Activated CD4-positive, CD25-positive, alpha-beta regulatory T cell treated with anti-CD3 and anti-CD28 coated beads, Interleukin-2, amount 50 U/mL, for 72 hours (primary cell): ENCODE measurements at regions not wholly inside any gene's neighbourhood (a gene's known extent, or its start where the extent isn't known, plus 50 kb on each side); places are given as distances from the start of the nearest gene placed in this dataset.

Experiments
- DNase-seq: peaks from one replicate; pipeline ENCODE4 v3.0.0; 2021

DNA sequence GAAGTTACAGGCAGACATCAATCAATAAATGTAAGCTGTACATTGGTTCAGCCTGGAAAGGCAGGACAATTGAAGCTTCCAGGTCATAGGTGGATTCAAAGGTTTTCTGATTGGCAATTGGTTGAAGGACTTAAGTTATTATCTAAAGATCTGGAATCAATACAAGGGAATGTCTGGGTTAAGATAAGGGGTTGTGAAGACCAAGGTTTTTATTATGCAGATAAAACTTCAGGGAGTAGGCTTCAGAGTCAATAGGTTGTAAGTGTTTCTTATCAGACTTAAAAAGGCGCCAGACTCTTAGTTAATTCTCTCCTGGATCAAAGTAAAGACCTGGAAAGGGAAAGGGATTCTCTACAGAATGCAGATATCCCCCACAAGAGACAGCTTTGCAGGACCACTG is 935.4 kb downstream of the TBC1D22A start:
- DNase-seq = no peak

DNA sequence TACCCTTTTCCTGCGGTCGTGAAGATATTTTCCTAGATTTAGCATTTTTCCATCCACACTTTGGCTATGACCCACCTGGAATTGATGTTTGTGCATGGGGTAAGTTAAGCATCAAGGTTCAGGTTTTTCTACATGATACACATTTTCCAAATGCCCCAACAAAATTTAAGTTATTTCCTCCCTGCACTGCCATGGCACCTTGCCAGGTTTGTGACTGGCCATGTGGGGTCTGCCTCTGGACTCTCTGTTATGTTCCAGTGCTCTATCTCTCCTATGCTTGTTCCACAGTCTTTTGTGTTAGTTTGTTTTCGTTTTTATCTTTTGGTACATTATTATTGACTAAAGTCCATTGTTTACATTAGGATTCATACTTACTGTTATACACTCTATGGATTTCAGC is 934.3 kb downstream of the TBC1D22A start:
- DNase-seq = no peak

DNA sequence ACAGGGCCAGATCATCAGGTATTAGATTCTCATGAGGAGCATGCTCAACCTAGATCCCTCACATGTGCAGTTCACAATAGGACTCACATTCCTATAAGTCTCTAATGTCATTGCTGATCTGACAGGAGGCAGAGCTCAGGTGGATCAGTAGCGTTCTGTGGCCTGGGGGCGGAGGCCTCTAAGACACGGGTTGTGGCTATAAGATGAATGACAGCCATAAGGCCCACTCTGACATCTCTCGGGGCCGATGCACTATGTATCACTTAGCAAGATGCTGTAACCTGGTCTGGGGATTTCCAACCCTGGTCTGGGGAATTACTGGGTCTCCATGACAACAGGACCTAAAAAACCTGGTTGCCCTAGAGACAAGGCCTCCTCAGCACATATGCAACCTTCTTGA is 932.7 kb downstream of the TBC1D22A start:
- DNase-seq = no peak

DNA sequence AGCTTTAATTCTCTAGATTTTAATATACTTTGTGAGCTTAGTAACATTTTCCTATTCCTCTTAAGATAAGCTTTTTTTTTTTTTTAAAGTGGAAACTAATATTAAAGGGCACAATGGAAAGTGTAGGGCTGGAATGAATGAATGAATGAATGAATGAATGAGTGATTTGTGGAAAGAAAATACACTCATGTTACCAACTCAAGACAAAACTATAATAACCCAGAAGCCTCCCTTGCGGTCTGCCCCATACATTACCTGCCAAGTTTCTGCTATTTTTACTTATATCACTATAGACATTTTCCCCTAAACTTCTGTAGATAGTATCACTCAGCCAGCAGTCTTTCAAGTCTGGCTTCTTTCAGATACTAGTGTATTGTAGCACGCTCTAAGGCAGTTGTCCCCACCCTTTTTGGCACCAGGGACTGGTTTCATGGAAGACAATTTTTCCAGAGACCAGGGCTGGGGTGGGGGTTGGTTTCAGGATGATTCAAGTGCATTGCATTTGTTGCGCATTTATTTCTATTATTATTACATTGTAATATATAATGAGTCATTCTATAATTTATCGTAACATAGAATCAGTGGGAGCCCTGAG is 932.2 kb downstream of the TBC1D22A start:
- DNase-seq = no peak

DNA sequence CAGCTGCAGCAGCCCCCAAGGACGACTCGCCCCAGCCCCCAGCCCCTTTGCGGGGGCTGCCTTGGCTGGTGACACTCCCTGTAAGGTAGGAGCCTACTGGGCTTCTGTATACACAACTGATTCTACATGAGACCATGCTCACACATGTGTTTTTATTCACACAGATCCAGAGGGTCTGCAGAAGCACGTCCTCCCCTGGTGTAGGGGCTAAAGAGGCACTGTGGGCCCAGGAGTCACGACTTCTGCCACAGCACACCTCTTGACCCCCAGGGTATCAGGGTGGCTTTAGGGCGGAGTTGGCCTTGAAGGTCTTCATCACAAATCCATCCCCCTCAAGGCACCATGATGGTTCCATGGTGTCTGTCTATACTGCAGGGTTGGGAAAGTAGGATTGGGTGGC is 931.2 kb downstream of the TBC1D22A start:
- no peak for DNase-seq

DNA sequence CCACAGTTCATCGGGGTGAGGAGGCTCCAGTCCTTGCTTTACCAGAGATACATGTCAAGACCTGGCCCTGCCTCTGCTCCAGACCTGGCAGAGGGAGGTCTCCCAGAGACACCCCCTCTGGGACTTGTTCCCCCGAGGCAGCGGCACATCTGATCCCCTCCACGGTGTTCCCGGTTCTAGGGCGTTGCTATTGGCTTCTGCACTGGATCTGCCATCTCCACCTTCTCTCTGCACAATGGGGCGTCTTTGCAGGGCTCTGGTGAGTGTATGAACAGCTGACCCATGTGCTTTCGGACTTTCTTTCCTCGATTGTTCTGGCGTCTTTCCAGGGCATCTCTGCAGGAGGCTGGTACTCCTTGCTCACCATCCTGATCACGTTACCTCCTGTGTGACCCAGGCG is 930.4 kb downstream of the TBC1D22A start:
- DNase-seq = no peak

DNA sequence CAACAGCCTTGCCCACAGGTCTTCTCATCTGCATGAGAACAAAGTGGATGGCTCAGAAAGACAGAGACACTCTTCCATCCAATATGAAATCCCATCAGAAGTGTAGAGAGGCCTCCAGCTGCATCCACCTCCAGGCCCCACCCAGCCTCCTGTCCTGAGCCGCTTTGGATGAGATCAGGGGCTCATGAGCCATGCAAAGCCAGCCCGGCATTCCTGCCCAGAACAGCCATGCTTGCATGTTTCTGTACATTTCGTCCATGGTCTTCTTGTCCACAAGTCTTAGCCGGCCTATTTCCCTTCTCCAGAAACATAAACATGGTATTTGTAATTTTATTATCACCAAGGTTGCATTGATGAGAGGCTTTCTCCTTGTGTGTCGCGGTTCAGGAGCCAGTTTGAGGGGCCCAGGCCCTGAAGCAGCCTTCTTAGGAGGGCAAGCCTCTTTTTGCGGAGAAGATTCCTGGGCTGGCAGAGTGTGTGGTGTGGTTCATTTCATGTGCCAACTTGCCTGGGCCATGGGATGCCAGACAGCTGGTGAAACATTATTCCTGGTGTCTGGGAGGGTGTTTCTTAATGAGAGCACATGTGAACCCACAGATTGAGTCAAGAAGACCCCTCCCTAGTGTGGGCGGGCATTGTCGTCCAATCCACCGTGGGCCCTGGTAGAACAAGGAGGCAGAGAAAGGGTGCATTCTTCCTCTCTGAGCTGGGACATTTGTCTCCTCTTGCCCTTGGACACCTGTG is 928.9 kb downstream of the TBC1D22A start:
- no peak for DNase-seq

DNA sequence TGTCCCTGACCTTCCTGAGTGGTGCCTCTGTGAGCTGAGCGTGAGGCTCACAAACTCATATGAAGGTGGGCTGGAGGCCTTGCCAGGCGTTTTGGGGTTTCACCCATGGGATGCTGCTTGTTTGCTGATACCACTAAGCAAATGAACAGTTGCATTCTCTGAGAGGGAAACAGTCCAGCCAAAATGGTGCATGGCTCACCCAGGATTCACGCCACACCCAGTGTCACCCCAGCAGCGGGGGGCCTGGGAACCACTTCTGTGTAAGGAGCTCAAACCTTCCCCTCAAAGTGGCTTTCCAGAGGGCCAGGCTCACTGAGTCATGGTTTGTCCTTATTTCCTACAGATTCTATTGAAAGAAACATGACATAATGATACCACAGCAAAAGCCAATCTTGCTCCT is 928.1 kb downstream of the TBC1D22A start:
- DNase-seq = no peak

DNA sequence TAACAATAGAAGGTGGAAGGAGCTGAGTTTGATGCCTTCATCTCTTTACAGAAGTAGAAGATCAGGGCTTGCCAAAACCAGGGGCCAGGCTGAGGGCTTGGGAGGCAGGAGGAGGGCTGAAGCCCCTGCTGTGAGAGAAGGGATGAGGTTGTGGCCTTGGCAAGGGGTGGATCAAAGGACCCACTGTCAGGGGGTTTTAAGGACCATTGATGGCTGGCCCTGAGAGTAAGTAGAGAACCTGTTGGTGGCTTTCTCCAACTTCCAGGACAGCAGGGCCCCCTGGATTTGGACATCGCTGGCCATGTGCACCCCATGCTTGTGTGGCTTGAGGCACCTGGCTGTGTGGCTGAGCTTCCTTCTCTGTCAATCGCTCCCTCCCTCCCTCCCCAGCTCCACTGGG is 927.7 kb downstream of the TBC1D22A start:
- DNase-seq = no peak

DNA sequence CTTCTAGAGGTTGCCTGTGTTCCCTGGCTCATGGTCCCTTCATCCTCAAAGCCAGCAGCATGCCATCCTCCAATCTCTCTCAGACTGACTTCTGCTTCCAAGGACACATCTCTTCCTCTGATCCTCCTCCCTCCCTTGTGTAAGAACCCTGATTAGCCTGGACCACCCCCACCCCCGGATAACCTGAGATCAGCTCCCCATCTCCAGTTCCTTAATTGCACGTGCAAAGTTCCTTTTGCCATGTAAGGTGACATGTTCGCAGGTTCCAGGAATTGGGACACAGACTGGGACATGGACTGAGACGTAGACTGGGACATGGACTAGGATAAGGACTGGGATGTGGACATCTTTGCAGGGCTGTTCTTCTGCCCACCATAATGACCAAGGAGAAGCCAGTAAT is 925.3 kb downstream of the TBC1D22A start:
- DNase-seq = no peak

DNA sequence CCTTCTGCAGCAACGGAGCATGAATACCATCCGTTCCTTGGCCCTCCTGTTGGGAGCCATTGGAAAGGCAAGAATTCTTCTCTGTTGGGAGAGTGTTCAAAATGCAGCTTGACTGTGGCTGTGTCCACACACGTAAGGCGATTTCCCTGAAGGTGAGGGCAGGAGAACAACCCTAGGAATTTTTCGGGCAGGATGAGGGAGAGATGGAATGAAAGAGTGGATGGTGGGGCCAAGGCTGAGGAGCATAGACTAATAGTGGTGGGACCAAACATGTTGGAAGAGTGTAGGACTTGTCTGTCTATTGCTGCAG is 924.9 kb downstream of the TBC1D22A start:
- no peak for DNase-seq

DNA sequence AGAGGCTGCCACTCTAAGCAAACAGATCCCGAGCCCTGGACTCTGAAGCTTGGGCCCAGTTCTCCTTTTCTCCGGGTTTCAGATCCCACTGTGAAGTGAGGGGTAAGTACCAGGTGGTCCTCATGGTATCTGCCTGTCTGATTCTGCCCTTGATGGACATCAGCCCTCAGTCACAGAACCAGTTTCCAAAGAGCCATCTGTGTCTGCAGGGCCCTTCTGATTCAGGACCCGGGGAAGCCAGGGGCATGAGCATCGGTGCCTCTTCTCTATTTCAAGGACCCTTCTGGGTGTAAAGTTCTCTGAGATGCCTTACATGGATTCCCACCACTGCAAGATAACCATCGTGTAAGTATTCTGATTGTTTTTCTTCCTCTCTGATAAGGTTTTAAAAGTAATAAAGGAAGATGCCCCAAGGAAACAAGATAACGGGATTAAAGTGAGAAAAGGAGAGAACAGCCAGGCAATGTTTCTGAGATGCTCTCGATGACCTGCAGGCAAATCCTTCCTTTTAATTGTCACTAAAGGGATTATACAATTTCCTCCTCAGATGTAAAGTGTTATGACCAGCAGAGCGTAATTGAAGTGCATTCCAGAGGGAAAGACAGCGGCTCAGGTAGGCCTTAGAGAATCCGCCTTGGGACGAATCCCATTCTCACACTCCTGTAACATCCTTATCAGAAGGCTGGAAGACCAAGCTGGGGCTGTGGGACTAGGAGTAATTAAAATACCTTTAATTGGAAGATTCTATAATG is 924.3 kb downstream of the TBC1D22A start:
- no peak for DNase-seq

DNA sequence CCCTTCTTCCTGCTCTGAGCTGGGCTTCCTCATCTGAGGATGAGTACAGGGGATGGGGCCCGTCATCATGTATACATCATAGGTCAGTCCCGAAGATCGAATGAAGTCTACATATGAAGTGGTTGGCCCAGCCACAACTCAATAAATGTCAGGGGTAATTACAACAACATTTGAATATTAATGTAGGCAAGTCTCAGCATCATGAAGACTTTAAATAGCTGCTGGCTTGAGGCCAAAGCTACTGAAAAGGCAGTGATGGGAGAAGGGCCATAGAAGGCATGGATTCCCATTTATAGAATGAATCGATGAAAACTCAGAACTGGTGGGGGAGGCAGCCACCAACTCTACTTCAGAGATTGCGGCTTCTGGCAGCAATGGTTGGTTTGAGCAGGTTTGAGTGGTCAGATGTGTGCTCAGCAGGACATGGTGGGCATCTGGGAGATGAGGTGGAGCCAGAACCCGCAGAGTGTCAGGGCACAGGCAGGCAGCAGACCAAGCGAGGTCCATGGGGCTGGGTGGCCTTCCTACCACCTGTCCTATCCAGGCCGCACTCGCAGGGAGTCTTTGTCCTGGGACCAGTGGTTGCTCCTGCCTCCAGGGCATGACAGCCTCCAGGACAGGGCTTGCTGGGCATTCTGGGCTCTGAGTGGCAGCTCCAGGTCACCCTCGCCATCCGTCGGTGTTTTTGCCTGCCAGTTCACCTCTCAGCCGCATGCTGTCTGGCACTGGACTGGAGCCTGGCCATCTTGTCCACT is 919.1 kb downstream of the TBC1D22A start:
- DNase-seq = no peak

DNA sequence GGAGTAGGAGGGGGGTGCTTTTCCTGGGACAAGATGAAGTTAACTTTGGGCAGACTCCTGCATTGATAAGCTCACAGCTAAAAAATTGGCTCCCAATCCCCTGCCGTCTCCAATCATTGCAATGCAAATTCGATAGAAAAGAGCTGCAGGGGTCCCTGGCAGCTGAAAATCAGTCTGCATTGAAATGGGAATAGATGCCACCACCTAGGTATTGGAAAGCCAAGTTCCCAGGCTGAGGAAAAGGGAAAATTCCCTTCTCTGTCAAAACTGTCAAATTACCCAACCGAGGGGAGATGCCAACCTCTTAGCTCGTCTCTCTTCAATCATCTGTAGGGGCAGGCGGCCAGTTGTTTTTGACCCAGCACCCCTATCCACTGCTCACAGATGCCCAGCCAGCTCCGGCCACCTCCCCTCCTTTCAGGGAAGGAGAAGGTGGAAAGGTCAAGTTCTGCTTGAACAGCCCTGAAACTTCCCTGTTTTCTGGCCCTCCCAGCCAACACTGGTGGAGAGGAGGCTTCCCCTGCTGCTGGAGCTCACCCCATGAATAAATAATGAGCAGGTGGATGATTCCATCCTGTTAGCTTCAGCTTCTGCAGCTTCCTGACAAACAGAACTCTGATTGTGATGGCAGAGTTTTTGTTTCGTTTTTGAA is 916.3 kb downstream of the TBC1D22A start:
- DNase-seq = no peak

DNA sequence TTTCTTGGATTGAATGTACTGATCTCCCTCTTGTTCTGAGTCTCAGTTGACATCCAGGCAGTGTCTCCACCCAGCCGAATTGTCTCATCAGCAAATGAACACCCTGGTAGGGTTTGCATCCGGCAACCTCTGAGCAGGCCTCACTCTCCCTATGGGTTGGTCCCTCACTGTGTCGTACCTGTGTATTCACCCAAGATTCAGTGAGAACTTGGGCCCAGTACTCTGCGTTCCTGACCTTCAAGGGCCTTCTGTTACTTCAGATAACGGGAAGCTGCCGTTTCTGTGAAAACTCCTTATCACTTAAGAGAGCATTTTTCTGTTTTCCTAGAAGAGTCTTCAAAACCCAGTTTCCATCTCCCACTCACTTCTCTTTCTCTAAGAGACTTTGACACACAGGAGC is 915.6 kb downstream of the TBC1D22A start:
- no peak for DNase-seq

DNA sequence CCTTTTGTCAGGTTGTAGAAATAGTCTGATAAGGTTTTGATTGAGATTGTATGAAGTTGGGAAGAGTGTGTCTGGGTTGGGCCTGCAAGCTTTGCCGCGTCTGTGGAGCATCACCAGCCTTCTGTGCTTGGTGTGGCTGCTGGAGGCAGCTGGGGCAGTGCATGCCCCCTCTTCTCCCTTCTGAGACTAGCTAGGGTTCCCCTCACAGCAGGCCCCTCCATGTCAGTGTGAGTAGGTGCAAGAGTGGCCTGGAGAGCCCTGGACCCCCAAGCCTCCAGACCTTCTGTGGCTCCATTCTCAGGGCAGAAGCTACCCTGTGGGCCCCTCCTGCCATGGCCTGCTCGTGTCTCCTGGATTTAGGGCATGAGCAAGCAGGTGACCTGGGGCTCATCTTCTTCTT is 914.2 kb downstream of the TBC1D22A start:
- DNase-seq = no peak

DNA sequence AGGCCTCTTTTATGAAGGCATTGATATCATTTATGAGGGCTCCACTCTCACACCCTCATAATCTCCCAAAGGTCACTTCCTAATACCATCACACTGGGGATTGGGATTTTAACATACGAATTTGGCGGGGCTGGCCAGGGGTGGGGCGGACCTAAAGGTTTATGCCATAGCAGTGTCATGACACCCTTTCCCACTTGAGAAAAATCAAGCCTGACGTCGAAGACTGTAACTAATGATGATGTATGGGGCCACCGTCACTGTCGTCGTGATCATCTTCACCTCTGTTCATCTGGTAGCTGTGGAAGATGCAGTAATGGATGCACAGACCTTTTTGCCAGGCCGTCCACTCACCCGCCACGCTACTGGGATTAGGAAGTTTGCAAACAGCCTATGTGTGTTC is 912.1 kb downstream of the TBC1D22A start:
- DNase-seq = no peak

DNA sequence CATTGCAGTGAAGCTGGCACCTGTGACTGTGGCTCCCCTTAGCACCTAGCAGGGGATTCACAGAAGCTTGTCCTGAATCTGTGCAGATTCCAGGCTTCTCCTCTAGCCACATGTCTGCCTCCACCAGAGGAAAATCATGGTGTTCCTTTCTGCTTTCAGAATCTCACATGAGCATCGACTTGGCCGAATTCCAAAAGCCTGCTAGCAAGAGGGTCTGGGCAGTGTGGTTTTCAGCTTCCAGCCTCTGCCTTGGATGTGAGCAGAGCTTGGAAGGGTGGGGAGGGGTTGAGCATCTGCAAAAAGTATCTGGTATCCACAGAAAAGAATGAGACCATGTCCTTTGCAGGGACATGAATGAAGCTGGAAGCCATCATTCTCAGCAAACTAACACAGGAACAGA is 911.1 kb downstream of the TBC1D22A start:
- no peak for DNase-seq

DNA sequence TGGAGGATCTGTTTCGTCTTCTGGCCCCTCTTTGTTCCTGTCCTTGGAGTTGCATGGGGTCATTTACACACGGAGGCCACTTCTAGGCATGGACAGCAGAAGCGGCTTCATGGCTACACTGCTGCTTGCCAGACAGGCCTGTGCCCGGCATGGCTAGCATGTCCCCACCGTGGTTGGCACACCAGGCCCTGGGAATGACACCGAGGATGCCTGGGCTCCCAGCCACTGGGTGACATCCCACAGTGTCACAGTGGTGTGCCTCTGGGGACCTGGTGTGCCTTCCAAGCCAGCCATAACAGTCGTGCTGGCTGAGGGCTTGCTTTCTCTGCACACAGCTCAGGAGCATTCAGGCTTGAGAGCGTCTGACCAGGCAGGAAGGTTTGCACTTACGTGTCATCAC is 910.1 kb downstream of the TBC1D22A start:
- DNase-seq = no peak

DNA sequence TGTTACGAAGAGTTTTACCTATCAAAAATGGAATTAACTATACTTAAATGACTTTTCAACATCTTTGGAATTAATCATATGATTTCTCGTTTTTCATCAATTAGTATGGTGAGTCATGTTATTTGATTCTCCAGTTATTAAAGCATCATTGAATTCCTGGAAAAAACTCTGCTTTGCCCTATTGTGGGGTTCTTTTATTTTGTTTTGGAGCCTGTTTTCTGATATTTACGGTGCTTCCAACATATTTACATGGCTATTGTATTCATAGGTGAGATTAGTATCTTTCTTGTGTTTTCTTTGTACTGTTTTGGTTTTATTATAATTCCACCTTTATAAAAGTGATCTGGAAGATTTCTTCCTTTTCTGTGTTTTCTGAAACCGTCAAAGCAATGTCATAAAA is 902.7 kb downstream of the TBC1D22A start:
- no peak for DNase-seq

DNA sequence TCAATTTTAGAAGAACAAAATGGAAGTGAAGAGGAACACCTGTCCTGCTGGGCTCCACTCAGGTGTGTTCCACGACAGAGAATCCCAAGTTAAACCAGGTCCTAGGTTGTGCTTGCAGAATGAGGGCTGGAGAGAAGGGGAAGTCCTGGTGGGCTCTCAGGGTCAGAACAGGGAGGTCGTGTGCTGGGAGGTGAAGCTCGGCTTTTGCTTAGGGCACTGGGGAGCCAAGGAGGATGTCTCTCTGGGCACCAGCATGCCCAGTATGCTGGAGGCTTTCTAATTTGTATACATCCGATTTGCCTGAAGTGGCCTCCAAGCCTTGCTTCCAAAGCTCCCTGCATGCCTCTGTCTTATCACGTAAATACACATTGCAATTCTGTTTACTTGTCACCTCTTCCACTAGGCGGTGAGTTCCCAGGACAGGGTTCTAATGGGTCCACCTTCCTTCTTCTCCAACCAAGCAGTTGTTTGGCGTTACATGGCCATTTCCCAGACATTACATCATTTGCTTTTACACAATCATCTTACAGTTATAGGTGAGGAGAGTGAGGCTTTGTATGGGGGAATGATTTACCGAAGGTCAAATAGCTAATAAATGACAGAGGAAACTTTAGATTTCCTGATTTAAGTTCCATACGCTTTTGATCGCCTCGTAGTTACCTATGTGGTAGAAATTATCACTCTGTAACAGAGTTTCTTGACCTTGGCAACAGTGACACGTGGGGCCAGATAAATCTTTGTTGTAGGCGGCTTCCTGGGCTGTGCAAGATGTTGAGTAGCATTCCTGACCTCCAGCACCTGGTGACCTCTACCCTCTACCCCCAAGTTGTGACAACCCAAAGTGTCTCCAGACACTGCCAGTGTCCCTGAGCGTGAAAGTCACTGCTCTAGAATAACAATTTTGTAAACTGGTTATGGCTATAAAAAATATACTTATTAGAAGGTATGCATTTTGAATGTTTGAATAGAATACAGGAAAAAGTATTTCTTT is 901.5 kb downstream of the TBC1D22A start:
- no peak for DNase-seq
